ENCODE measurements at regions not wholly inside any gene's neighbourhood (a gene's known extent, or its start where the extent isn't known, plus 50 kb on each side); places are given as distances from the start of the nearest gene placed in this dataset.

DNA sequence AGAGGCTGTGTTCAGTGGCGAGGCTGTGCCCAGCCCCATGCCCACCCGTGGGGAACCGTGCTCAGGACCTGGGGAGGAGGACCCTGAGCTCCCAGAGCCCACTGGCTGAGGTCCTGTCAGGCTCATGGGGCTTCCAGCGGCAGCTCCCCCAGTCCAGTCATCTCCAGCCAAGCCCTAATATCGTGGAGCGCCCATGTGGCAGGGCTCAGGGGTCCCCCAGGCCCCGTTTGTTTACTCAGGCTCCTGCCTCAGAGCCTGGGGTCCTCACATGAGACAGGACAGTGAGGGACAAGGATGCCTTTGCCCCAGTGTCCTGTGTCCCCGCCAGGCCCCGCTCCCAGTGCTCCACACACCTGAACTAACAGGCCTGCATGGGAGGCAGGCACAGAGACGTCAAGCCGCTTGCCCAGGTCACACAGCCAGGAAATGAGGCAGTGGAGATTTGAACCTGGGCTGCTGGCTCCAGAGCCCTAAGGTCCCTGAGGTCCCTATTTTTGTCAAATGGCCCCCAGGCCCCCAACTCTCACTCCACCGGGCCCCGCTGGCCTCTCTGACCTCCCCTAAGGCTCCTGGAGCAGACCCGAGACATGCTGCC is 100.7 kb upstream of the ACTRT2 start:
- no peak for TF ChIP-seq POLR2A (IDR thresholded peaks at IDR 0.05)
- no peak for TF ChIP-seq POLR2AphosphoS5 (IDR thresholded peaks at IDR 0.05; ENCODE audit: insufficient read depth in 1 of 2, low read depth in 1 of 2)
